Activated CD8-positive, alpha-beta memory T cell treated with anti-CD3 and anti-CD28 coated beads for 36 hours (primary cell): ENCODE measurements at regions not wholly inside any gene's neighbourhood (a gene's known extent, or its start where the extent isn't known, plus 50 kb on each side); places are given as distances from the start of the nearest gene placed in this dataset.

ENCODE experiments used
- CTCF ChIA-PET: fragments of 350-600 bp; sonication (Branson Sonifier 250); formaldehyde crosslinking; loops from one replicate; lab custom pipeline; 2021; ENCODE audit warnings: antibody characterized with exemption; lab: Charles Lee
- POLR2A ChIA-PET: fragments of 350-600 bp; sonication (Branson Sonifier 250); formaldehyde crosslinking; loops from one replicate; lab custom pipeline; 2021; ENCODE audit warnings: antibody characterized with exemption; lab: Charles Lee

- CTCF ChIA-PET, result no interaction called here
- POLR2A ChIA-PET, result no interaction called here
Observed at GRCh38 chr16:49085686-49086085, 196.0 kb downstream of the CBLN1 start.

DNA sequence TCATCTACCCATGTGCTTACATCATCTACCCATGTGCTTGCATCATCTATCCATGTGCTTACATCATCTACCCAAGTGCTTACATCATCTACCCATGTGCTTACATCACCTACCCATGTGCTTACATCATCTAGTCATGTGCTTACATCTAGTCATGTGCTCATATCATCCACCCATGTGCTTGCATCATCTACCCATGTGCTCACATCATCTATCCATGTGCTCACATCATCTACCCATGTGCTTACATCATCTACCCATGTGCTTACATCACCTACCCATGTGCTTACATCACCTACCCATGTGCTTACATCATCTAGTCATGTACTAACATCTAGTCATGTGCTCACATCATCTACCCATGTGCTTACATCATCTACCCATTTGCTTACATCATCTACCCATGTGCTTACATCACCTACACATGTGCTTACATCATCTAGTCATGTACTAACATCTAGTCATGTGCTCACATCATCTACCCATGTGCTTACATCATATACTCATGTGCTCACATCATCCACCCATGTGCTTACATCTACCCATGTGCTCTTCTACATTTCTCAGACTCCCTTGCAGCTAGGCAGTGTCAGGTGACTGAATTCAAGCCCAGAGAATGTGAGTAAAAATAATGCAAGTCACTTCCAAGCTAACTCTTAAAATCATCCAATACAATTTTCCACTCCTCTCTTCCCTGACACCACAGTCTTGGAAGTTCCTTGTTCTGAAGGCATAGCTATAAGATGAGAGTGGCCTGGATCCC, 196.8 kb downstream of the CBLN1 start:
- POLR2A ChIA-PET, result no interaction called here
- CTCF ChIA-PET, result no interaction called here

GRCh38 chr16:49081554-49081953, 200.1 kb downstream of the CBLN1 start:
- POLR2A ChIA-PET, result no interaction called here
- CTCF ChIA-PET, result no interaction called here

DNA sequence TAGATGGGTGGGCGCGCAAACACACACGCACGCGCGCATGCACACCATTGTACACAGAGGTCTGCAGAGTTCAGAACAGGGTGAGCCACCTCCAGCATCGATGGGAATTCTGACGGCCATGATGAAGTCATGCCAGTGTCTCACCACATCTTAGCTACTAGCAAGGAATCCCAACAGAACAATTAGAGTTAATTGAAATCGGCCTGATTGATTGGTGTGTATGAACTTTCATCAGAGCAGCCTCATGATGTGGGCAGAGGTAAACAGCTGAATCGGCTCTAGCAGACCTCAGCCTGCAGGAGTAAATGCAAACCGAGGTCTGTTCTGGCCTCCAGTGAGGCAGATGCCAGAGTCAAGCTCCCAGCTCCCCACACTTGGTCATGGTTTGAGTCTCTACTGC, 200.6 kb downstream of the CBLN1 start:
- ChIA-PET CTCF (no interaction called here), POLR2A (no interaction called here)

DNA sequence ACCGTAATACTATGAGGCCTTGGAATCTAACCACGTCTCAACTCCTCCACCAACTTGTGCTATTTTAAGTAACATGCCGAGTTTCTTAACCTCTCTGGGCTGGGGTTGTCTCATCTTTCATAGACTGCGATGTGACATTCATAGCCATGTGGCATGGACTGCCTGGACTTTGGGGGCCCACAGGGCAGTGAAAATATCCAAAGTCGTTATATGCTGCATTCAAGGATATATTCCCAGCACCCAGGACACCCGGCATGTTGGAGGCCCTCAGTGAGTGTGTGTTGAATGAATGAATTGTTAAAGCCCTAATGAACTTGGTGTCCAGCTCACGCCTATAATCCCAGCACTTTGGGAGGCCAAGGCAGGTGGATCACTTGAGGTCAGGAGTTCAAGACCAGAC, 203.1 kb downstream of the CBLN1 start:
- CTCF ChIA-PET, result no interaction called here
- POLR2A ChIA-PET, result no interaction called here

DNA sequence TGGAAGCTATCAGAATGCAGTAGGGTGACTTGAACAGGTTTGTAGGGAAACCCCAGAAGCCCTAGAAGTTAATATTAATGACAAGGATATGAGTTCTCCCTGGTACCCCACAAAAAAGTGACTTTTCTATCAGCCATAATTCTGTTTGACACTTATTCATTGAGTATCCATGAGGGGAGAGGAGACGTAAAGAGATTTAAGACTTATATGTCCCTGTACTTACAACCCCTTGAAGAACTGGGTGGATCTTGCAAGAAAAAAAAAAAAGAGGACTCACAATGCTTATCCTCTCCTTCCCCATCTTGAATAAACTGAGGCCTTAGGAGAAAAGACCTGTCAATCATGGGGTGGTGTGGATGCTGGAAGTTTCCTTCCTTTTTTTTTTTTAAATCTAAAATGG, 203.5 kb downstream of the CBLN1 start:
- ChIA-PET CTCF (no interaction called here), POLR2A (no interaction called here)

DNA sequence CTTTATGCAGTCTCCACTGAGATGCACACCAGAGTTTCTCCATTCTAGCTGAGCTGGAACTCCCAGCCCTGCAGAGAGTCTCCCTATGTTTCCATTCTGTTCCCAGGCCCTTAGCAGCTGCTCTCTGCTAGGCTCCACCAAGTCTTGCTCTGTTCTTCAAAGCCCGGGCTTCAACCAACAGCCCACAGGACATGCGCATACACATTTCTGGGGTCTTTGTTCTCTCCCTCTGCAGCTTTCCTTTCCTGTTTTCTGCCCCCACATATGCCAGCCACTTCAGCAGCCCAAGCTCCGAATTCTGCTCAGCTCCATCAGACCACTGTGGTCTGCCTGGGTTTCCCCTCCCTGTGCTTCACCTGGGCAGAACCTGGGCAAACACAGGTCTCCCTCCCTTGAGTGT, 205.9 kb downstream of the CBLN1 start:
- ChIA-PET POLR2A (no interaction called here), CTCF (no interaction called here)

- ChIA-PET POLR2A (no interaction called here), CTCF (no interaction called here)
Observed at GRCh38 chr16:49068224-49068623, 213.4 kb downstream of the CBLN1 start.

- ChIA-PET POLR2A (no interaction called here), CTCF (no interaction called here)
Observed at GRCh38 chr16:49067776-49068175, 213.9 kb downstream of the CBLN1 start.

DNA sequence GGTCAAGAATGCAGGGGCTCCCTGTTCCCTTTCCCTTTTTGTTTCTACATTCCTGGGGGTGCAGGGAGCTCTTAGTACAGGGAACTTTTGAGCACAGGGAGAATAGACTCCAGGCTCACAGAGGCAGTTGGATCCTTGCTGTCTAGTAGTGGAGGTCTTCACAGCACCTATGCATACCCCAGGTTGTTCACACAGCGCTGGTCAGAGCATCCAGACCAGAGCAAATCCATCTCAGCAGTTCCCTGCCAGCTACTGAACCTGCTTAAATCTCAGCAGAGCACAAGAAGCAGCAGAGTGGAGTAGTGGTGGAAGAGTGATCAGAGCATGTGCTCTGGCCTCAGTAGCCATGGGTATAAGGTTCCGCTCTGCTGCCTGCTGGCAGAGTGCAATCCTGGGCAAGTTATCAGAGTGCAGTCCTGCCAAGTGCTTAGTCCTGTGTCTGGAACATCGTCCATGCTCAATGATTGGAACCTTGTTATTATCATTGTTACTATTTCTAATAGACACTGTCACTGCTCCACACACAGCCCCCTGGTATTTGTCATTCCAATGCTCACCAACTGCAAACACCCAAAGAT, 220.4 kb downstream of the CBLN1 start:
- POLR2A ChIA-PET, result no interaction called here
- CTCF ChIA-PET, result no interaction called here

- ChIA-PET CTCF (no interaction called here), POLR2A (no interaction called here)
Observed at GRCh38 chr16:49060728-49061127, 220.9 kb downstream of the CBLN1 start.

- POLR2A ChIA-PET, result no interaction called here
- CTCF ChIA-PET, result no interaction called here
Observed at GRCh38 chr16:49058382-49058781, 223.3 kb downstream of the CBLN1 start.

DNA sequence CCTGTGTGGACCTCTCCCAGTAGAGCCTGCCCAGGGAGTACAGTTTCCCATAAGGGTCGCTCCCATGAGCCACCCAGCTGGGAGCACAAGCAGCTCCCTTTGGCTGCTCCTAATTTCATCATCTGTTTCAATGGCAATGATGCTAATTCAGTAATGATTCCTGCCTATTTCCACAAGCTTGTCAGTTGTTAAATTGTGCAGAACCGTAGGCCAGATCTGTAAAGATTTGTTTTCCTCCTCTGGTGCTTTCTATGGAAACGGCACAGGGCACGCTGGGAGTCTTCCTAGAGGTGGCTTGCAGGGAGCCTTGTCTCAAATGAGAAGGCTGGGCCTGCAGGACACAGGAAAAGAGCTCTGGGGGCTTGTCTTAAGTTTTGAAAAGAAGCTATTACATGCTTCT, 223.7 kb downstream of the CBLN1 start:
- CTCF ChIA-PET, result no interaction called here
- POLR2A ChIA-PET, result no interaction called here

GRCh38 chr16:49057391-49057790, 224.2 kb downstream of the CBLN1 start:
- ChIA-PET CTCF (no interaction called here), POLR2A (no interaction called here)

- ChIA-PET CTCF (no interaction called here), POLR2A (no interaction called here)
Observed at GRCh38 chr16:49056546-49056945, 225.1 kb downstream of the CBLN1 start.

DNA sequence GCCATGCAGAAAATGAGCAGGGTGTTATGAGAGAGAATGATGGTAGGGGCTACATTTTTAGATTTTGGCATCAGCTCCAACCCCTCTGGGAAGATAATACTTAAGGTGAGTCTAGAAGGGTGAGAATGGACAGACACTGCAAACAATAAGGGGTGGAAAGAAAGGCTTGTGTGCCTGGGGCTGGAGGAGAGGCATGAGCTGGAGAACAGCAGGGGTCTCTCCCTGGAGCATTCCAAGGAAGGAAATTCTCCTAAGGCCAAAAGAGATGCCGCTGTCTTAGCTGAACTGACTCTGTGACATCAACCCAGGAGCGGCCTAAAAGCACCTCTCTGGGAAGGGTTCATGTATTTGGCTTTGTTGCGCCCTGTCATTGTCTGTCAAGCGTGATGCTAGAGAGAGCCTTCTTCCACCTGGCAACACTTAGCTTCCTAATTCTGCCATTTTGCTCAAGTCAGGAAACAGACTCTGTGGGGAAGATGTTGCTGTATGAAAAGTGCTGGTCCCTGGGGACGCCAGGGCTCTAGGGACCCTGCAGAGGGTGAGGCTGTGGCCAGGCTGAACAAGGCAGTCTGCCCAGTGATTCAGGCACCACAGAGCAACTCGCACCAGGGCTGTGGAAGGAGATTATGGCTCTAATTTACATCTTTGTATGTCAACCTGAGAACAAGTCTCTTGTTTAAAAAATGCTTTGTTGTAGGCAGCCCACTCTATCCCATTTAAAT, 225.7 kb downstream of the CBLN1 start:
- CTCF ChIA-PET, result no interaction called here
- POLR2A ChIA-PET, result no interaction called here

DNA sequence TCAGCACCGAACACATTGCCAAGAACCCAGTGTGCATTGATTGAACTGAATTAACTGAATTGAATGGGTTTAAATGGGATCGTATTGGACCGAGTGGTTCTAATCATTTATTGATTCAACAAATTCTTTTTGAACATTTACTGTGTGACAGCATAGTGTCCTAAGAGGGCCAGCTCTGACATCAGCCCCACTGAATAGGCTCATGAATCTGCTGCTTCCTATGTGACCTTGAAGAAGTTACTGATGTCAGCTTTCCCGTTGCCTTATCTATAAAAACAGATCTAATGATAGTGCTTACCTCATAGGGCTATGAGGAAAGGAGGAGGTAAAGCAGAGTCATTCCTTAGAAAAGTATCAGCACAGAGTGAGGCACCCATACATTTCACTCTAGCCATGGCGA, 226.3 kb downstream of the CBLN1 start:
- CTCF ChIA-PET, result no interaction called here
- POLR2A ChIA-PET, result no interaction called here

- ChIA-PET POLR2A (no interaction called here), CTCF (no interaction called here)
Observed at GRCh38 chr16:49054606-49055005, 227.0 kb downstream of the CBLN1 start.

- ChIA-PET POLR2A (no interaction called here), CTCF (no interaction called here)
Observed at GRCh38 chr16:49052846-49053245, 228.8 kb downstream of the CBLN1 start.

DNA sequence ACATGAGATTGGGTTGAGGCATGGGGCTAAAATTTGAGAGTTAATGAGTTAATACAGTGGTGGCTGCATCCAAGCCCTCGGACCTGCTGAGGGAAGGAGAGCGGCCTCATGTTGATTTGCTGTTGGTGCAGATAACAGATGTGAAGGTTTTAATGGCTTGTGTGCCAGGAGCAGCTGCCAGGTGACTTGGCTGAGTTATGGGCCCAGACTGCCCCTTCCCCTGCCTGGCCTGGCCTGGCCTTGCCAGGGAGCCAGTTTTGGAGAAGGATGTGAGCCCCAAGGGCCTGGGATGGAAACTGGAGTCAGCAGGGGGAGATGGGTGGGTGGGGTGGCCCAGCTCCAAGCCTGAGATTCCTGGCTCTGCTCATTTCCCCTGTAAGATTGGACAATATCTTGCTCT, 230.1 kb downstream of the CBLN1 start:
- ChIA-PET CTCF (no interaction called here), POLR2A (no interaction called here)

GRCh38 chr16:49050607-49051006, 231.0 kb downstream of the CBLN1 start:
- POLR2A ChIA-PET, result no interaction called here
- CTCF ChIA-PET, result no interaction called here
